ENCODE measurements at regions not wholly inside any gene's neighbourhood (a gene's known extent, or its start where the extent isn't known, plus 50 kb on each side); places are given as distances from the start of the nearest gene placed in this dataset.

DNA sequence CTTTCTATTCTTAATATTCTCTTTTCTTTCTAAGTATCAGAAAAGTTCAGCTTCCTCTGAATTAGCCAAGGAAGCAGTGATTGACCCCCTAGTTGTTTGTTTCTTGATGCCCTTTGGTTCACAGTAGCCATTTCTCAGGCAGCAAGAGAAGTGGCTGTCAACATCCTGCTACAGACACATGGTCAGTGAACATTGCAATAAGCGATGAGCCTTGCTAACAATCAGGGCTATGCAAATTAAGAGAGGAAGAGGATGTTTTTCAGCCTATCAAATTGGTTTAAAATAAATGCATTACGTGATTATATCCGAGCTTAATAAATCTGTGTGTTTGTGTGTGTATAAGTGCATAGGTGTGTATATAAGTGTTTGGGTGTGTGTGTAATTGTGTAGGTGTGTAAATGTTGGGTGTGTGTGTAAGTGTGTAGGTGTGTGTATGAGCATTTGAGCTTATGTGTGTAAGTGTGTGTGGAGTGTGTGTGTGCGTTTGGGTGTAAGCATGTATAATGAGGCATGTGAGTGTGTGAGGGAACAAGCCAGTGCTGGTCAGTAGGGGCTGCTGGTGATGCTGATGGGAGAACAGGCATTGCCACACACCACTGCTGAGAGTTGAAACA lies 78.1 kb upstream of the XCR1 start:
- Histone ChIP-seq H3K4me3 (ENCODE audit: low read depth, low read length) (no peak overlapping the region), H3K27me3 (ENCODE audit: control insufficient read depth, insufficient read depth, low read length) (no peaks in the 10 kb centered on the region), H3K36me3 (ENCODE audit: control insufficient read depth, insufficient read depth, low read length) (no peaks in the 10 kb centered on the region)
- TF ChIP-seq, protein P1, sequence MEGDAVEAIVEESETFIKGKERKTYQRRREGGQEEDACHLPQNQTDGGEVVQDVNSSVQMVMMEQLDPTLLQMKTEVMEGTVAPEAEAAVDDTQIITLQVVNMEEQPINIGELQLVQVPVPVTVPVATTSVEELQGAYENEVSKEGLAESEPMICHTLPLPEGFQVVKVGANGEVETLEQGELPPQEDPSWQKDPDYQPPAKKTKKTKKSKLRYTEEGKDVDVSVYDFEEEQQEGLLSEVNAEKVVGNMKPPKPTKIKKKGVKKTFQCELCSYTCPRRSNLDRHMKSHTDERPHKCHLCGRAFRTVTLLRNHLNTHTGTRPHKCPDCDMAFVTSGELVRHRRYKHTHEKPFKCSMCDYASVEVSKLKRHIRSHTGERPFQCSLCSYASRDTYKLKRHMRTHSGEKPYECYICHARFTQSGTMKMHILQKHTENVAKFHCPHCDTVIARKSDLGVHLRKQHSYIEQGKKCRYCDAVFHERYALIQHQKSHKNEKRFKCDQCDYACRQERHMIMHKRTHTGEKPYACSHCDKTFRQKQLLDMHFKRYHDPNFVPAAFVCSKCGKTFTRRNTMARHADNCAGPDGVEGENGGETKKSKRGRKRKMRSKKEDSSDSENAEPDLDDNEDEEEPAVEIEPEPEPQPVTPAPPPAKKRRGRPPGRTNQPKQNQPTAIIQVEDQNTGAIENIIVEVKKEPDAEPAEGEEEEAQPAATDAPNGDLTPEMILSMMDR (IDR thresholded peaks at IDR 0.05; ENCODE audit: insufficient read depth, low read length, severe bottlenecking) = no peak
- DNase-seq (ENCODE audit: low read depth) = no peak
- no peak for FAIRE-seq

- Histone ChIP-seq H3K27me3 (ENCODE audit: control insufficient read depth, insufficient read depth, low read length) (no peaks in the 10 kb centered on the region), H3K36me3 (ENCODE audit: control insufficient read depth, insufficient read depth, low read length) (no peaks in the 10 kb centered on the region), H3K4me3 (ENCODE audit: low read depth, low read length) (no peak overlapping the region)
- FAIRE-seq (no peak), DNase-seq (ENCODE audit: low read depth) (no peak)
- TF ChIP-seq, protein P1 (IDR thresholded peaks at IDR 0.05; ENCODE audit: insufficient read depth, low read length, severe bottlenecking) = no peak
These were observed 77.4 kb upstream of the XCR1 start for GRCh38 chr3:46104706-46105105.

- FAIRE-seq = no peak
- Histone ChIP-seq H3K27me3 (ENCODE audit: control insufficient read depth, insufficient read depth, low read length) (no peaks in the 10 kb centered on the region), H3K4me3 (ENCODE audit: low read depth, low read length) (no peak overlapping the region), H3K36me3 (ENCODE audit: control insufficient read depth, insufficient read depth, low read length) (no peaks in the 10 kb centered on the region)
- TF ChIP-seq, protein P1 (IDR thresholded peaks at IDR 0.05; ENCODE audit: insufficient read depth, low read length, severe bottlenecking) = no peak
- no peak for DNase-seq (ENCODE audit: low read depth)
These were observed 75.5 kb upstream of the XCR1 start for GRCh38 chr3:46102780-46103130.

DNA sequence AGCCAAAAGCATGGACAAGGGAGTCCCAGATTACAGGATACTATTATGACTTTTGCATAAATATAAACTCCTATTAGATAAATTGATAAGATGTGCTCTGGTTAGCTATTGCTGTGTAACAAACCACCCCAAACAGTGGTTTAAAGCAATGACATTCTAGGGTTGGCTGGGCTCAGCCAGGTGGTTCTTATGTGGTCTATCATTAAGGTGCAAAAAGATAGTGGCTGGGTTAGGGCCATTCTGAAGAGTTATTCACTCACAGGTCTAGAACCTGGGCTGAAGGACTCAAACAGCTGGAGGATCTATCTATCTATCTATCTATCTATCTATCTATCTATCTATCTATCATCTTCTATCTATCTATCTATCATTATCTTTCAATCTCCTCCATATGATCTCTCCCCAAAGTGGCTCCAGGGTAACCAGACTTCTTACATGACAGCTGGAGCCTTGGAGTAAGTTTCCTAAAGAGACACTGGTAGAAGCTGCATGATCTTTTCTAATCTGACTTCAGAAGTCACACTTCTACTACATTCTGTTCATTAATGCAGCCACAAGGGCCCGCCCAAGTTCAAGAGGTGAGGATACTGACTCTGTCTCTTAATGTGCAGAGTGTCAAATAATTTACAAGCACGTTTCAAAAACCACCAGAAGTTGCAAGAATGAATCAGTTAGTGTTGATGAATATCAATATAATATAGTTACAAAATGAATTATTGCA lies 74.9 kb upstream of the XCR1 start:
- no peaks in the 10 kb centered on the region for H3K27me3 ChIP-seq (ENCODE audit: control insufficient read depth, insufficient read depth, low read length)
- FAIRE-seq (no peak), DNase-seq (ENCODE audit: low read depth) (no peak)
- H3K36me3 ChIP-seq (ENCODE audit: control insufficient read depth, insufficient read depth, low read length) = no peaks in the 10 kb centered on the region
- TF ChIP-seq, protein P1 (IDR thresholded peaks at IDR 0.05; ENCODE audit: insufficient read depth, low read length, severe bottlenecking) = no peak
- no peak overlapping the region for H3K4me3 ChIP-seq (ENCODE audit: low read depth, low read length)

DNA sequence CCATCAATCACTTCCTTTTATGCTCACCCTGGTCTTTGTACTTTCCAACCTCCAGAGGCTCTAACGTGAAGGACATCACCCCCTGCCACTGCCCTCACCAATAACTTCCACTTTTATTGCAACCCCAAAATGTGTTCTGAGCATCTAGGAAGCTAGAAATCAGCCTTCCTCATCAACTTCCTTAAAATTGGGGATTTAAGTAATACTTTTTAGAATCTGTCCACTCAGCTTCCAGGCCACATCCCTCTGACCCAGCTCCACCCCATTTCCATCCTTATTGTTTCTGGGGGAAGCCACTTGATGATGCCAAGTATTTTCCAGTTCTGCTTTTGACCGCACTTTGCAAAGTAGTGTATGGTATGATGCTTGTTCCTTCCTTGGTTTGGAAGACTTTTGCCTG lies 73.5 kb upstream of the XCR1 start:
- DNase-seq (ENCODE audit: low read depth) = no peak
- H3K27me3 ChIP-seq (ENCODE audit: control insufficient read depth, insufficient read depth, low read length) = no peaks in the 10 kb centered on the region
- H3K4me3 ChIP-seq (ENCODE audit: low read depth, low read length) = no peak overlapping the region
- no peak for FAIRE-seq
- H3K36me3 ChIP-seq (ENCODE audit: control insufficient read depth, insufficient read depth, low read length) = no peaks in the 10 kb centered on the region
- TF ChIP-seq, protein P1 (IDR thresholded peaks at IDR 0.05; ENCODE audit: insufficient read depth, low read length, severe bottlenecking) = no peak
